GM21717 (cell line): ENCODE measurements at regions not wholly inside any gene's neighbourhood (a gene's known extent, or its start where the extent isn't known, plus 50 kb on each side); places are given as distances from the start of the nearest gene placed in this dataset.
A peak's percentile ranks its signal among the peaks of the same experiment; 100 is the strongest.
"Not testable (repeated sequence)": the region's sequence is repeated elsewhere in the genome, so short reads cannot be mapped to it uniquely, and the experiment has no call there.

Experiments used
- ATAC-seq: cut with Tn5 transposase; IDR thresholded peaks from one replicate; pipeline ENCODE4 v1.9.1; 2021; ENCODE audit warnings: mild to moderate bottlenecking, moderate library complexity; ENCODE audit not compliant: unreplicated experiment

- no peak for ATAC-seq
Observed at GRCh38 chrX:1020634-1021166, 191.7 kb downstream of the CRLF2 start.

- not testable (repeated sequence) for ATAC-seq
Observed at GRCh38 chrX:1016926-1017325, 195.5 kb downstream of the CRLF2 start.

GRCh38 chrX:1016281-1016680 lies 196.2 kb downstream of the CRLF2 start:
- not testable (repeated sequence) for ATAC-seq

GRCh38 chrX:1012678-1013300 lies 199.7 kb downstream of the CRLF2 start:
- ATAC-seq = no peak

GRCh38 chrX:1011691-1012283 lies 200.7 kb downstream of the CRLF2 start:
- ATAC-seq = no peak

GRCh38 chrX:1009771-1010170 lies 202.7 kb downstream of the CRLF2 start:
- ATAC-seq = no peak

GRCh38 chrX:1006156-1006730 lies 206.2 kb downstream of the CRLF2 start:
- ATAC-seq = no peak

GRCh38 chrX:1002611-1003010 lies 209.8 kb downstream of the CRLF2 start:
- no peak for ATAC-seq

- no peak for ATAC-seq
Observed at GRCh38 chrX:997631-998137, 214.8 kb downstream of the CRLF2 start.

GRCh38 chrX:994780-995179 lies 217.7 kb downstream of the CRLF2 start:
- no peak for ATAC-seq

- peak; percentile 76 for ATAC-seq
Observed at GRCh38 chrX:989959-990510, 222.4 kb downstream of the CRLF2 start.

GRCh38 chrX:988530-988929 lies 223.9 kb downstream of the CRLF2 start:
- not testable (repeated sequence) for ATAC-seq

GRCh38 chrX:981791-982626 lies 230.4 kb downstream of the CRLF2 start:
- no peak for ATAC-seq

- ATAC-seq = no peak
Observed at GRCh38 chrX:980587-981235, 231.7 kb downstream of the CRLF2 start.

GRCh38 chrX:979127-979526 lies 233.3 kb downstream of the CRLF2 start:
- ATAC-seq = not testable (repeated sequence)

GRCh38 chrX:973010-973632 lies 239.3 kb downstream of the CRLF2 start:
- no peak for ATAC-seq

- no peak for ATAC-seq
Observed at GRCh38 chrX:968148-968965, 244.1 kb downstream of the CRLF2 start.

GRCh38 chrX:966396-967070 lies 245.9 kb downstream of the CRLF2 start:
- no peak for ATAC-seq
